K562 (cell line): ENCODE measurements at regions not wholly inside any gene's neighbourhood (a gene's known extent, or its start where the extent isn't known, plus 50 kb on each side); places are given as distances from the start of the nearest gene placed in this dataset.

Source experiments
- MGA ChIP-seq: fragments of 450-650 bp; IDR thresholded peaks from 2 replicates; pipeline ENCODE4 v1.6.1; 2016; ENCODE audit warnings: mild to moderate bottlenecking, moderate library complexity

DNA sequence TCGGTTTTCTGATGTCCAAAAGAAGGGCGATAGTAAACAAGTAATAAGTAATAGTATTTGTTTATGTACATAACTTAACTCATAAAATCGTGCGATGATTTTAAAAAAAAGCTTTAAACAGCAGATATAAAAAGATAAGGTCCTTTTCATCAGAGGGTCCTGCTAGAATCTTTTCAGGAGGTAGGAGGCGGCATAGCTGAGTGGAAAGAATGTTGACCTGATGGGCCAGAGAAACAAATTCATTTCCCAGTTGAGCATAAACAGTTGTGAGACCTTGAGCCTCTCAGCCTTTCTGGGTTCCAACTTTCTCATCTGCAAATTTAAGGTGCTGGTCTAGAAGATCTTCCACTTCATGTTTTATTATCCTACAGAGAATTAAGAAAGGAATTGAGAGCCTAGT, 173.5 kb downstream of the LACC1 start (continued):
- TF ChIP-seq MGA = no peak
